ENCODE measurements at regions not wholly inside any gene's neighbourhood (a gene's known extent, or its start where the extent isn't known, plus 50 kb on each side); places are given as distances from the start of the nearest gene placed in this dataset.
"Not testable (repeated sequence)": the region's sequence is repeated elsewhere in the genome, so short reads cannot be mapped to it uniquely, and the experiment has no call there.

DNA sequence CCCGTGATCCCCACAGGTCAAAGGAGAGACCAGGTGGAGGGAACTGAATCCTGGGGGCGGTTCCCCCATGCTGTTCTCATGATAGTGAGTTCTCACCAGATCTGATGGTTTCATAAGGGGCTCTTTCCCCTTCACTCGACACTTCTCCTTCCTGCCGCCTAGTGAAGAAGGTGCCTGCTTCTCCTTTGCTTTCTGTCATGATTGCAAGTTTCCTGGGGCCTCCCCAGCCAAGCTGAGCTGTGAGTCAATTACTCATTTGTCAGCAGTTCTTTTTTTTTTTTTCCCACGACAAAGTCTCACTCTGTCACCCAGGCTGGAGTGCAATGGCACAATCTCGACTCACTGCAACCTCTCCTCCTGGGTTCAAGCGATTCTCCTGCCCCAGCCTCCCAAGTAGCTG lies 1530.4 kb downstream of the BRD1 start:
- DNase-seq = no peak

DNA sequence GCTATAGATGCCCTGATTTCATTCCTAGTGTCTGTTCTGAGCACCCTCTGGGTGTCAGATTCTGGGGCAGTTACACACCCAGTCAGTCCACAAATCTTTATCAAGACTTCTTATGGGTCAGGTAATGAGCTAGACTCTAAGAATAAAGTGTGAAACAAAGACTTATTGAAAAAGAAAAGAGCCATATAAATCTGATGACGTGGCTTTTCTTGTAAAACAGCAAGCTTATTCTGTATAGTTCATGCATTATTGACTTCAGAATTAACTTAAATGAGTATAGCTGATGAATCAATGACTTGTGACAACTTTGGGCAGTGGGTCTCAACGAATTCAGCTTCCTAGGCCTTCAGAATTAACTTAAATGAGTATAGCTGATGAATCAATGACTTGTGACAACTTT lies 1527.5 kb downstream of the TBC1D22A start:
- not testable (repeated sequence) for DNase-seq

DNA sequence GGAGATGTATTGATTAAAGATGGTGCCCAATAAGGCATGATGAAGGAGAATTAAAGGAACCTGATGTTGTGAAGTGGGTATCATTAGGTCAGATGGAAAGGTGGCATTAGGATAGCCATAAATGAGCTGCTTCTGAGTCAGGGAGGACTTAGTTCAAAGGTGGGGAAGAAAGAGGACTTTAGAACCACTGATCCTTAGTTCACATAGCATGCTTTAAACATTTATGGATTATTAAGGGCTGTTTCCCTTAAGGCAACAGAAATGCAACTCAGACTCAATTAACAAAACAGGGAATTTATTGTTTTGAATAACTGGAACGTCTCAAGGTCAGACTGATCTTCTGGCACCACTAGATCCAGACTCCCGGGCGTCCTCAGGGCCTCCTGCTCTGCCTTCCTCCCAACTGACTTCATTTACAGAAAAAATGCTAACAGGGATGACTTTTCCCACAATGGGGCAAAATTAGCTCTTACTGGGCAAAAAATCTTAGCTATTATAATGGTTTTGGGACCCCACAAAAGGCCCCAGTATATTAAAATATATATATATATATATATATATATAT lies 1526.0 kb downstream of the TBC1D22A start:
- no peak for DNase-seq

- DNase-seq = no peak
Measured at GRCh38 chr22:48287031-48287430, 1524.6 kb downstream of the TBC1D22A start.

- DNase-seq = no peak
Measured at GRCh38 chr22:48284671-48285070, 1522.2 kb downstream of the TBC1D22A start.

GRCh38 chr22:48282804-48283203 lies 1520.4 kb downstream of the TBC1D22A start:
- DNase-seq = no peak

- DNase-seq = no peak
Measured at GRCh38 chr22:48279461-48279756, 1517.0 kb downstream of the TBC1D22A start.

DNA sequence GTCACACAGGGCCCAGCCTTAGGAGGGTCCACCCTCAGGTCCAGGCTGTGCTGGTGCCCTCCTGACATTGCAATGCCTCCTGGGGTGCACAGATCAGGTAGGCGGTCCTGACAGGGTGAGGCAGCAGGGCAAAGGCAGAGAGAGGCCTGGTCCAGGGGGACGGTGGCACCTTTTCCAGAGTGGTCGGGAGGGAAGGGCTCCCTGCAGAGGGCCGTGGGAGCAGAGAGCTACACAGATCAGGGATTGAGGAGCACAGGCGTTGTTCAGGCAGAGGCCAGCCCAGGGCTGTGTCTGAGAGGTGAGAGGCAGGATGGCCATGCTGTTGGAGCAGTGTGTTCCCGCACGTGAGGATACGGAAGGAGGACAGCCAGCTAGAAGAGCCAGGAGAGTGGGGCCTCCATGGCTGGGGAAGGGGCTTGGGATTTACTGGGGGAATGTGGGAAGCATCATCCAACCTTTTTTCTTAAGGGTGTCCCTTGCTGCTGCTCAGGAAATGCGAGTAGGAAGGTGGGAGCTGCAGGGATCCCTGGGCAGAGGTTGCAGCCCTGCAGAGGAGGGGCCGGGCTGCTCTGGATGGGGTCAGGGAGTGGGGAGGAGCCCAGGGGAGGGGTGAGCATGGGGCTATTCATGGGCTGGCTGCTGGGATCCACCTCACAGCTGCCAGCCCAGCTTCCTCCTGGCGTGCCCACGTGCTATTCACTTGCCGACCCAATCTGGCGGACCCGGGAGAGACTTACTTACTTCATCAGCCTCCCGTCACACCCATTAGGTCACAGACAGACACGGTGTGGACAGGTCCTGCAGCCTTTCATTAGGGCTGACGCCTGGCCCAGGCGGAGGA lies 1516.4 kb downstream of the TBC1D22A start:
- DNase-seq = no peak

GRCh38 chr22:48277868-48278581 lies 1515.6 kb downstream of the TBC1D22A start:
- DNase-seq = no peak

GRCh38 chr22:48276994-48277867 lies 1514.8 kb downstream of the TBC1D22A start:
- DNase-seq = no peak

- DNase-seq = no peak
Measured at GRCh38 chr22:48275412-48275811, 1513.0 kb downstream of the TBC1D22A start.

DNA sequence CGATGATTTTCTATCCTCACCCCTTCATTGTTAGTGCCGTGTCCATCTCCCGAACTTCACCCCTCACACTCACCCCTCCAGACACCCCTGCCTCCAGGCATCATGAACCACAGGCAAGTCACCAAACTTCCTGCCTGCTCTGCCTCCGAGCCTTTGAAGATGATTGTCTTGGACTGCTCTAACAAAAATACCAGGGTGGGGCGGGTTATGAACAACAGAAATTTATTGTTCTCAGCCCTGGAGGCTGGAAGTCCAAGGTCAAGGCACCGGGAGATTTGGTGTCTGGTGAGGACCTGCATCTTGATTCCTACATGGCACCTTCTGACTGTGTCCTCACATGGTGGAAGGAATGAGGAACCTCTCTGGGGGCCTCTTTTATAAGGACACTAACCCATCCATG lies 1508.3 kb downstream of the TBC1D22A start:
- no peak for DNase-seq

- no peak for DNase-seq
Measured at GRCh38 chr22:48268771-48269552, 1506.5 kb downstream of the TBC1D22A start.

DNA sequence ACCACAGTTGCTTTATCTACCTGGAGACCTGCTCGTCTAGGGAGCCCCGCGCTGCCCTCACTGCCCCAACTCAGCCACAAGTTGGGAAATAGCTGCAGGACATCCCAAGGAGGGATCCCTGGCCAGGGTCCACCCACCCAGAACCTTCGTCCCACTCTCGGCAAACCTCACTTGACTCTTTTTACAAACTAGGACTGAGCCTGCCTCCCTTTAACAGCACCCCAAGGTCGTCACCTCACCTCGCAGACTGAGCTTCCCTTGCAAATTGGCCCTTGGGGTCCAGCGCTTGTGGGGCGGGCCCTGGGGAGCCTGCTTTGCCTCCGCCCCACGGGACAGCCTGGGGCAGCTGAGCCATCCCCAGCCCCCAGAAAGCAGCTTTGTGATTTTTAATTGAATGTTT lies 1505.8 kb downstream of the TBC1D22A start:
- DNase-seq = no peak

GRCh38 chr22:48267681-48268080 lies 1505.2 kb downstream of the TBC1D22A start:
- no peak for DNase-seq

DNA sequence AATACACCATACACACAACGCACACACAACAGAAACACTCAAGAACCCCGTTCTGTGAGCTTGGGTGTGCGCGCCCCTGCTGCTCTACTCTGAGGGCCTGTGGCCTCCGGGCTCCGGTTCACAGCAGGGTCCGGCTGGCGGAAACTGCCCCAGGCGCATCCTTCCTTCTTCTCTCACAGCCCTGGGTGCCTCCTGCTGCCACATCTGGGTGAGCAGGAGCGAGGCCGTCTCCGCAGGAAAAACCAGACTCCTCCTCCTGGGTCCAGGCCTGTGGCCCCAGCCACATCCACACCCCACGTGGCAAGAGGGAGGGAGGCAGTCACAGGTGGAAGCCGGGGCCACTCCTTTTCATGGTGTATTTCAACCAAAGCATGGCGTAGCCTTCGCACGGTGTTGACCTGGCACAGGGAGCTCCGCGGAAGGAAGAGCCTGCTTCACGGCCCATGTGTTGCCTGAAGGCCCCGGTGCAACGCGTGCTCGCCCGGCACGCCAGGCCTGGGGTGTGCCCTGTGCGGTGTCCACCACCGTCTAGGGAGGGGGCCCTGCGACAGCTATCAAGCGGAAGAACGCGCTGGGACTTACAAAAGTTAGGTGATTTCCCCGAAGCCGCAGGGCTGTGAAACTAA lies 1502.7 kb downstream of the TBC1D22A start:
- no peak for DNase-seq

GRCh38 chr22:48264586-48264985 lies 1502.1 kb downstream of the TBC1D22A start:
- no peak for DNase-seq

GRCh38 chr22:48263791-48264351 lies 1501.4 kb downstream of the TBC1D22A start:
- no peak for DNase-seq

- no peak for DNase-seq
Measured at GRCh38 chr22:48263431-48263765, 1500.9 kb downstream of the TBC1D22A start.

GRCh38 chr22:48262596-48263430 lies 1500.4 kb downstream of the TBC1D22A start:
- no peak for DNase-seq

- no peak for DNase-seq
Measured at GRCh38 chr22:48261706-48262105, 1499.3 kb downstream of the TBC1D22A start.
